Muscle layer of duodenum (tissue), 2 donors: ENCODE measurements at regions not wholly inside any gene's neighbourhood (a gene's known extent, or its start where the extent isn't known, plus 50 kb on each side); places are given as distances from the start of the nearest gene placed in this dataset.

Source experiments
- H3K27ac ChIP-seq: one replicate; pipeline ENCODE4 v1.7.0; 2013; ENCODE audit warnings: mild to moderate bottlenecking, low read length
- H3K27me3 ChIP-seq: one replicate; pipeline ENCODE4 v1.7.0; 2013; ENCODE audit warnings: low read depth, mild to moderate bottlenecking, control low read depth, low read length
- H3K36me3 ChIP-seq, 2 donors: one replicate each; pipeline ENCODE4 v1.7.0; 2013; ENCODE audit warnings: low read length in 2 of 2, control low read depth in 1 of 2, mild to moderate bottlenecking in 1 of 2; ENCODE audit not compliant: insufficient read depth in 2 of 2, control insufficient read depth in 1 of 2
- H3K4me1 ChIP-seq, 2 donors: one replicate each; pipeline ENCODE4 v1.7.0; 2013; ENCODE audit warnings: low read length in 2 of 2, mild to moderate bottlenecking in 2 of 2, control low read depth in 1 of 2, moderate library complexity in 1 of 2; ENCODE audit not compliant: insufficient read depth in 2 of 2, control insufficient read depth in 1 of 2
- H3K4me3 ChIP-seq, 2 donors: one replicate each; pipeline ENCODE4 v1.7.0; 2013; ENCODE audit warnings: low read length in 2 of 2, low read depth in 1 of 2, mild to moderate bottlenecking in 1 of 2
- H3K9me3 ChIP-seq, 2 donors: one replicate each; pipeline ENCODE4 v1.7.0; 2013; ENCODE audit warnings: low read length in 2 of 2, control low read depth in 1 of 2, mild to moderate bottlenecking in 1 of 2; ENCODE audit not compliant: control insufficient read depth in 1 of 2
- donor health status: healthy.

DNA sequence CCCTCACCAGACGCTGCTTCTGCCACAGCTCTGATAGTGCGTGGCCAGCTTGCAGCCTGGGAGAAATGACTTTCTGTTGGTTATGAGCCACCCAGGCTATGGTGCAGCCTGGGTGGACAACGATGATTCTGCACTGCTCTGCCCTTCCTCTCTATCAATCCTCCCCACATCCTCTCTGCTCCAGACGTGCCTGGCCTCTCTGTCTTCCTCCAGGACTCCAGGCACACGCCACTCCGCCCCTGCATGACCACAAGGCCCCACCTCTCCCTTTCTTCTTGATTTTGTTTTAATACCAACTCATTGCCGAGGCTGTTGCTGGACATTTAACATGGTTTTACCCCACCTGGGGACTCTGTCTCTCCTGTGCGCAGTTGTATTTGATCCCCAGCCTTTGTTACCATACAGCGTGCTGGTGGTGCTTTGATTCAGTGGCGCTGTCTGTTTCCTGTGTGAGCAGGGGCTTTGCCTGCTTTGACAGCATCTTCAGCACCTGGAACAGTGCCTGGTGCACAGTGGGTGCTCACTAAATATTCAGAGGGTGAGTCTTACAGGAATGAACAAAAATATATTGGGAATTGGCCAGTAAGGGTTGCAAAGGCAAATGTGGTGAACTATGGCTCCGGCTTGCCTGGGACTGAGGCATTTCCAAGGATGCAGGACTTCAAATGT, 280.9 kb downstream of the CDH26 start:
- Histone ChIP-seq H3K9me3 (no peaks in the 10 kb centered on the region), H3K27ac (no peak overlapping the region), H3K27me3 (no peaks in the 10 kb centered on the region), H3K36me3 (no peaks in the 10 kb centered on the region), H3K4me1 (no peaks in the 10 kb centered on the region), H3K4me3 (no peak overlapping the region)

DNA sequence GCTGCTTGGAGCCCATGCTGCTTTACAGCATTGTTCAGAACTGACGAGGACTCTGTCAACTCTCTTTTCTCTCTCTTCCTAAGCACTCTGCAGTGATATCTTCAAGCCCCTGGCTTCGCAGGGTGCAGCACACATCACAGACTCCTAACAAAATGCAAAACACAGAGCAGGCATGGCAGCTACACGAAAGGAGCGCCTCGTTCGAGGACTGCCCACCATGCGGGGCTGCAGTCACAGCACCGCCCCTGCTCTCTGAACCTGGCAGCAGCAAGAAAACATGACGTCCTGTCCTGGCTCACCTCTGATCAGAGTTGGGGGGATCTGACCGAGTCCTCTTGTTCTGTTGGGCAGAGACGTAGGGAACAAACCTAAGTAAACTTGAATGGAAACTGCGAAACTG, 281.7 kb downstream of the CDH26 start:
- H3K4me1 ChIP-seq, result no peaks in the 10 kb centered on the region

DNA sequence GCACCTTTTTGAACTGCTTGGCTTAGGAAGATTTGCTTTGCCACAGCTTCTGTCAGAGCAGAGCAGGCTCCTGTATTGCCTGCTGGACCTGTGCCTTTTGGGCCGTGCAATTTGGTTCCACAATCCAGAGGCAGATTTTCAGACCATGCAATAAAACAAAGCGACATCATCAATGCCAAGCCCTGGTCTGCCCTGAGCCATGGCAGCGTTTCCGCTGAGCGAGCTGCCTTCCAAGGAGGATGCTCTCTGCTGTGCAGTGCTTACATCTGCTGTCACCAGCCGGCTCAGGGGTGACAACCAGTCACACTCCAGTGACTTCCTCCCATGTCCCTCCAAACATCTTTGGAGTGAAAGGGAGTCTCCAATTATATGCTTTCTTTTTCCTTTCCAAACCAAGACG, 282.2 kb downstream of the CDH26 start:
- Histone ChIP-seq H3K27me3 (no peaks in the 10 kb centered on the region), H3K9me3 (no peaks in the 10 kb centered on the region), H3K4me1 (no peaks in the 10 kb centered on the region), H3K4me3 (no peak overlapping the region), H3K27ac (no peak overlapping the region), H3K36me3 (no peaks in the 10 kb centered on the region)

More for the DNA sequence above, 281.7 kb downstream of the CDH26 start:
- Histone ChIP-seq H3K27ac (no peak overlapping the region), H3K27me3 (no peaks in the 10 kb centered on the region), H3K36me3 (no peaks in the 10 kb centered on the region), H3K9me3 (no peaks in the 10 kb centered on the region), H3K4me3 (no peak overlapping the region)

DNA sequence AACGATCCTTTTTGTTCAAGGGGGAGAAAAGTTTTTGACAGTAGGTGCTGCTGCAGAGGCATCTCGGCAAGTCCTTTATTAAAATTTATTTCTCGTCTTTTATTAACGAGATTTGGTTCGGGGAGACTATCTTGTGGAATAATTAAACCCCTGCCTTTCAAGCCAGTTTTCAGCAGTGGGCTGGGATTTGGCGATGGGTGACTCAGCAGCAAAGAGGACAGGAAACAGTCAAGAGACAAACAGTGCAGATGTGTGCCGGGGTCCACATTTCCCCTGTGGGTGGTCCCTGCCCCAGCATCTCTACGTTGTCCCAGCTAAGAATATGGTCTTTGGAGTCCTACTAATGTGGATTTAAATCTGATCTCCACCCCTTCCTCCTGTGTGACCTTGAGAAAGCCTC, 282.8 kb downstream of the CDH26 start:
- Histone ChIP-seq H3K27ac (no peak overlapping the region), H3K4me3 (no peak overlapping the region), H3K9me3 (no peaks in the 10 kb centered on the region), H3K36me3 (no peaks in the 10 kb centered on the region), H3K4me1 (no peaks in the 10 kb centered on the region), H3K27me3 (no peaks in the 10 kb centered on the region)

DNA sequence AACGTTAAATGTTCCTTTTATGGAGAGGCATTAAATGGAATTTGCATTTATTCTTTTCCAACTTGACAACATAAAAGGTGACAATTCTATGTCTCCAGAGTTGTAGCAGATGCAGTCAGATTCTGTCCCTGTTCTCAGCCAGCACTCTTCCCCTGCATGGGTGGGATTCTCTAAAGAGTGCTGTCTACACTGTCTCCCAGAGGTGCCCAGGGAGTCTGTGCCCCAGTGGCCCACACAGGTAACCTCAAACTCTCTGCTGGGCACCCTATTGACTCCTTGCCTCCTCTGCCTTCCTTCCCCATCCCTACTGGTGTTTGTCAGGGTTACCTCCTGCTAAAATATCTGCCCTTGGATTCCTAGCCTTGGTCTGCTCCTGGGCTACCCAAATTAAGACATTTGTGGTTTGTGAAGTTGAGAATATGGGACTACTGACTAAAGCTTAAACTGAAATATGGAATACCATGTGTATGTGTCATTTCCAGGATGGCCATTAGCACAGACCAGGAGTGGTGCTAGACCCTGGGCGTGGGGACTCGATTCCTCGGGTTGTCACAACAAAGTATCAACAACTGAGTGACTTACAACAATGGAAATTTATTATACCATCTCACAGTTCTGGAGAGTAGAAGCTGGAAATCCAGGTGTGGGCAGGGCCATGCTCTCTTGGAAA, 284.7 kb downstream of the CDH26 start:
- no peaks in the 10 kb centered on the region for H3K4me1 ChIP-seq
- no peaks in the 10 kb centered on the region for H3K36me3 ChIP-seq
- H3K27me3 ChIP-seq, result no peaks in the 10 kb centered on the region
- no peak overlapping the region for H3K4me3 ChIP-seq
- H3K27ac ChIP-seq, result no peak overlapping the region
- no peaks in the 10 kb centered on the region for H3K9me3 ChIP-seq

DNA sequence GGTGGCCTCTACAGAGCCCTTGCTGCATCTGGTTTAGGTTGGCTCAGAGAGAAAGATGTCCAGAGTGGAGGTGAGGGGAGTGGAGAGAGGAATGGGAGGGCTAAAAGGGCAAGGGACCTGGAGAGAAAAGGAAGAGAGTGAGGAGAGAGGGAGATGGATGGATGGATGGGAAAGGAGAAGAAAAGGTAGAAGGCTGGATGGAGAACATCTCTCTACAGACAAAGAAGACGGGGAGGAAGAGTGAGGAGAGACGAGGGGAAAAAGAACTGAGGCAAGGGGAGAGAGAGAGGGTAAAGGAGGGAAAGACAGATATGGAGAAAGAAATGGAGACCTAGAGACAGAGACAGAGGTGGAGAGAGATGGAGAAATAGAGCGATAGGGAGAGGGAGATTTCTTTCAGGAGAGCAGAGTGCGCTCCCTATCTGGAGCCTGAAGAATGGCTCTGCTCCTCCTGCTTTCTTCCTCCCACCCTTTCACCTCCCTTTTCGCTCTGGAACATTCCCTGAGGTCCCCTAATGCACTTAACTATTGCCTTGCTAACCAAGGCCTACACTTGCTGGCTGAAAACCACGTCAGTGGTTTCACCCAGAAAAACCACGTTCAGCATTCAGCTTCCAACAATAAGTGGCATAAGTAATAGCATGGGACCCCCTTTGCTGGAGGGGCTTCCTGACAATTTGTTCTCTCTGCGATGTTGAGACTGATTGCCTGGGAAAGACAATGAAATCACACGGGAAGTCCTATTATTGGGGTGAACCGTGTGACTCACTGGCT, 286.3 kb downstream of the CDH26 start:
- Histone ChIP-seq H3K27ac (no peak overlapping the region), H3K9me3 (no peaks in the 10 kb centered on the region), H3K4me1 (no peaks in the 10 kb centered on the region), H3K4me3 (no peak overlapping the region), H3K36me3 (no peaks in the 10 kb centered on the region), H3K27me3 (no peaks in the 10 kb centered on the region)

DNA sequence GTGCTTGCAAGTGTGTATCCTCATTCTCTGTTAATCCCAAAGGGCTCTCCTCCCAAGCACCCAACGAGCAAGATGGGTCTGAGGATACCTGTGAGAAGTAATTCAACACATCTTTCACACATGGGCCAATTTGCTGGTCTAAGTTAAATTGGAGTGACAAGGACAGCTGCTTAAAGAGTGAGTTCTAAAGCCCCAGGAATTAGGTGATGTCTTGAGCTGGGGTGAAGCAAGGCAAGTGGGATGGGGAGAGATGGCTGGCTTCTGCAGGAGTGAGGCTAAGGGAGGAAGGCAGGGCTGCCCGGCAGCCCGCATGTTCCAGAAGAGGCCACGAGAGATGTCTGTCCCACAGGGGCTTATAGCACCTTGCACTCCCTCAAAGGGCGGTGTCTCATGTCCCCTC, 288.5 kb downstream of the CDH26 start:
- H3K4me3 ChIP-seq, result no peak overlapping the region
- H3K4me1 ChIP-seq, result no peaks in the 10 kb centered on the region
- no peaks in the 10 kb centered on the region for H3K9me3 ChIP-seq
- H3K27ac ChIP-seq, result no peak overlapping the region
- H3K36me3 ChIP-seq, result no peaks in the 10 kb centered on the region
- no peaks in the 10 kb centered on the region for H3K27me3 ChIP-seq

DNA sequence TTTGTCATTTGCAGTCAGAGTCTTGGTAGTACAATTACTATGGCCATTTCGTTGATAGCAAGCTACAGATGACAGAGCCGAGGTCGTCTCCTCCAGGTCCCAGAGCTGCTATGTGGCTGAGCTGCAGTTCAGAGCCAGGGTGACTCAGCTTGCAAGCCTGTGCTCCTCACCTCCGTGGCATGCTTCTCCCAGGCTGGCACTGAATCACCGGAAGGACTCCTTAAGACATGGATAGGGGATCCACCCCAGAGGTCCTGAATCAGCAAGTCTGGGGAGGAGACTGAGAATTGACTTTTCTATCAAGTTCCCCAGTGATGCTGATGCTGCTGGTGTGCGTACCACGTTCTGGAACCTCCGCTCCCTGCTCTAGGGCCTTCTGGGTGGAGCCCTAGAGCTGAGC, 291.2 kb downstream of the CDH26 start:
- H3K27me3 ChIP-seq, result no peaks in the 10 kb centered on the region
- no peaks in the 10 kb centered on the region for H3K9me3 ChIP-seq
- no peaks in the 10 kb centered on the region for H3K4me1 ChIP-seq
- no peak overlapping the region for H3K4me3 ChIP-seq
- no peak overlapping the region for H3K27ac ChIP-seq
- H3K36me3 ChIP-seq, result no peaks in the 10 kb centered on the region

DNA sequence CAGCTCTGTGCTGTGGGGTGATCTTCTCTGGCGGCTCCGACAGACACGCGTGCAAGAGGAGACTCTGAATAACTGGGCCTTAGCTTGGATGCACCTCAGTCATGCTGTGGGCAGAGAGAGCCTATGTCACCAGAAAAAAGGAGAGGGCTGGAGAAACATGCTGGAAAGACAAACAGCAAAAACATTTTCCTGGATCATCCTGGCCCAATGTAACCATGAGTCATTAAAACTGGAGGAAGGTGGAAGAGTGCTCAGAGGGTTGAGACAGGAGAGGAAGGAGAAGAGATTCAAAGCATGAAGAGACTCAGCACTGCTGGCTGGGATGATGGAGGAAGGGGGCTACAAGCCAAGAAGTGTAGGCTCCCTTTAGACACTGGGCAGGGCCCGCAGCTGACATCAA, 292.0 kb downstream of the CDH26 start:
- Histone ChIP-seq H3K4me1 (no peaks in the 10 kb centered on the region), H3K27me3 (no peaks in the 10 kb centered on the region), H3K36me3 (no peaks in the 10 kb centered on the region), H3K27ac (no peak overlapping the region), H3K9me3 (no peaks in the 10 kb centered on the region), H3K4me3 (no peak overlapping the region)

DNA sequence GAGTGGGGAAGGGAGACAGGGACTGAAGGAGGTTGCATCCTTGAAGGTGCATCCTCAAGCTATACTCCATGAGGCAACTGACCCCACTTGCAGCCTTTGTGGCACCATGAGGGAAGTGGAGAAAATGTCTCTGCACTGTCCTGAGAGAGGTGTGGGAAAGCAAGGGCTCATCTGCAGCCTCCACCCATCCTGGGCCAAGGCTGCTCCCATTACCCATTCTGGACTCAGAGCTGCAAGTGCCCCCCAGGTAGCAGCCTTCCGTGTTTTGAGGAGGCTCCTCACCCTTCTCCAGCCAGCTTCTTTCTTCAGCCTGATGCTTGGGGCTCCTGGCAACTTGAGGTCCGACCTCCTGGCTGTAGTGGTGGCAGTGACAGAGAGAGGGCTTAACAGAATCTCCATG, 294.6 kb downstream of the CDH26 start:
- Histone ChIP-seq H3K27me3 (no peaks in the 10 kb centered on the region), H3K4me3 (no peak overlapping the region), H3K4me1 (no peaks in the 10 kb centered on the region), H3K9me3 (no peaks in the 10 kb centered on the region), H3K27ac (no peak overlapping the region), H3K36me3 (no peaks in the 10 kb centered on the region)

DNA sequence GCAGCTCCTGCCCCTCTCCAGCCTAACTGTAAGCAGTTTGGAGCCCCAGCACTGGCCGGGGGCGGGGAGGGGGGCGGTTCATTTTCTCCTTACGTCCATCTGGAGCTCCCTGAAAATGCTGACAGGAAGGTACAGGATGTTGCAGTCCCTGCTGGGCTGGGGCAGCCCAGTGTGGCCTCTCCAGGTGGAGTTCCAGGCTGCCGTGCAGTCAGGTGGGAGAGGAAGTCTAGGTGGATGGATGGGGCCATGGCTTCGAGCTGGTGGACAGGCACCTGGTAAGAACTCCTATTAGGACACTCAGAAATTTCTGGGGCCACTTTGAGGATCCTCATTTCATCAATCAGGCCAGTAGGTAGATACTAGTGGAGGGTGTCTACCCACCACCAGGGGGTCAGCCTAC, 295.2 kb downstream of the CDH26 start:
- Histone ChIP-seq H3K27me3 (no peaks in the 10 kb centered on the region), H3K9me3 (no peaks in the 10 kb centered on the region), H3K27ac (no peak overlapping the region), H3K36me3 (no peaks in the 10 kb centered on the region), H3K4me3 (no peak overlapping the region), H3K4me1 (no peaks in the 10 kb centered on the region)
